Heart left ventricle (tissue), 13 donors: ENCODE measurements at regions not wholly inside any gene's neighbourhood (a gene's known extent, or its start where the extent isn't known, plus 50 kb on each side); places are given as distances from the start of the nearest gene placed in this dataset.

Experiments used
- POLR2A ChIP-seq, 2 donors: fragments of 450-650 bp; IDR thresholded peaks; one replicate each; pipeline ENCODE4 v1.6.1; 2017; ENCODE audit warnings: antibody characterized with exemption in 2 of 2, mild to moderate bottlenecking in 2 of 2, moderate library complexity in 2 of 2
- TF ChIP-seq, protein P1 (sequence below), 12 donors: fragments of 200-600 bp; sonication (generic) in 4 of 12; IDR thresholded peaks; one replicate each; pipeline versions ENCODE4 v1.5.0 to v1.8.0; 2018 to 2022; ENCODE audit warnings: antibody characterized with exemption in 12 of 12, mild to moderate bottlenecking in 5 of 12
- donor health status: ischemic (EF 13 %, LVEDD 7.1; RV severe dilation, severe dysfunction).
- donor health status: DM: no; HTN: yes; CAD: no.
- donor health status: DM: no; HTN: no; CAD: no.
- donor health status: ischemic (EF 25% LVEDD 6.9; RV normal size, moderate dysfunction).
- donor health status: ischemic (EF 25% LVEDD 5.7; RV mildly dilated, moderate dysfunction).
- donor health status: ischemic (EF 35%, LVEDD 5.7; RV mildly dilated, moderate dysfunction).
- donor health status: nonischemic (EF 11% LVEDD 7.7; RV severe dilation, severe dysfunction).
- donor health status: DM: yes; HTN: yes; CAD: no.
- donor health status: PGD.
- donor health status: ischemic (EF 29% LVEDD 5.4; RV normal size, mild dysfunction).
- donor health status: nonischemic (EF 23%, LVEDD 6.1; RV moderate dilation, normal function).

DNA sequence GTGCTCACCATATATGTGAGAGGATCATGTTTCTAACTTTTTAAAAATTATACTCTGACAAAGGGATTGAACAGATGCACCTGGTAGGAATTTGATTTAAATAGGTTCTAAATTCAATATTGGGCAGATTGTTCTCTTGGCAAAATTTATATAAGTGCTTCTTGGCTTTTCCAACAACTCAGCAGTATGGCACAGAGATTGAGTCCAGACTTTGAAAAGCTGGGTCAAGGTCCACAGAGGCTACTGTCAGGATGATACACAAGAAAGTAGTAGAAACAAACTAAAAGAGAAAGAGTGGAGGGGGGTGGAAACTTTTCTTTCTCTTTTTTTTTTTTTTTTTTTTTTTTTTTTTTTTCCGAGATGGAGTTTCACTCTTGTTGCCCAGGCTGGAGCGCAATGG lies 203.2 kb upstream of the ADAMTS9 start:
- TF ChIP-seq, protein P1, sequence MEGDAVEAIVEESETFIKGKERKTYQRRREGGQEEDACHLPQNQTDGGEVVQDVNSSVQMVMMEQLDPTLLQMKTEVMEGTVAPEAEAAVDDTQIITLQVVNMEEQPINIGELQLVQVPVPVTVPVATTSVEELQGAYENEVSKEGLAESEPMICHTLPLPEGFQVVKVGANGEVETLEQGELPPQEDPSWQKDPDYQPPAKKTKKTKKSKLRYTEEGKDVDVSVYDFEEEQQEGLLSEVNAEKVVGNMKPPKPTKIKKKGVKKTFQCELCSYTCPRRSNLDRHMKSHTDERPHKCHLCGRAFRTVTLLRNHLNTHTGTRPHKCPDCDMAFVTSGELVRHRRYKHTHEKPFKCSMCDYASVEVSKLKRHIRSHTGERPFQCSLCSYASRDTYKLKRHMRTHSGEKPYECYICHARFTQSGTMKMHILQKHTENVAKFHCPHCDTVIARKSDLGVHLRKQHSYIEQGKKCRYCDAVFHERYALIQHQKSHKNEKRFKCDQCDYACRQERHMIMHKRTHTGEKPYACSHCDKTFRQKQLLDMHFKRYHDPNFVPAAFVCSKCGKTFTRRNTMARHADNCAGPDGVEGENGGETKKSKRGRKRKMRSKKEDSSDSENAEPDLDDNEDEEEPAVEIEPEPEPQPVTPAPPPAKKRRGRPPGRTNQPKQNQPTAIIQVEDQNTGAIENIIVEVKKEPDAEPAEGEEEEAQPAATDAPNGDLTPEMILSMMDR (IDR thresholded peaks at IDR 0.05), result no peak
- TF ChIP-seq POLR2A (IDR thresholded peaks at IDR 0.05), result no peak
